Umbilical cord (tissue), 1 donor: ENCODE measurements at regions not wholly inside any gene's neighbourhood (a gene's known extent, or its start where the extent isn't known, plus 50 kb on each side); places are given as distances from the start of the nearest gene placed in this dataset.

Source experiments
- DNase-seq: peaks from one replicate; pipeline ENCODE4 v3.0.0-alpha.2; 2015; ENCODE audit warnings: low spot score

DNA sequence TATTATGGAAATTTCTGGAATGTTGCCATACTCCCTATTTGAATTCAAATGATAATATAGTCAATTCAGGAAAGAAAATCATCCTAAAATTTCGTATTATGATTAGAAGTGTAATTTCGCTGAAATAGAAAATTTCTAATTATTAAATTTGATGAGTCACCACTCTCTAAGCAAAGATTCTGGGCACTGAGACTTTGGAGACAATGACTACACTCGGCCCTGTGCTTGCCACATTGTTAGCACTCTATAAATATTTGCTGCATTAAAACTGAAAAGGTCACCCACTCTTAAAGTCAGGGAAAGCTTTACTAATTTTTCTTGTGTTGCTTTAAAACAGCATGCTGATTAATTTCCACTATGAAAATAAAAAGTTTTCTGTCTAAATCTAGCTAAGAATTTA, 240.3 kb downstream of the TLE4 start:
- DNase-seq = no peak

DNA sequence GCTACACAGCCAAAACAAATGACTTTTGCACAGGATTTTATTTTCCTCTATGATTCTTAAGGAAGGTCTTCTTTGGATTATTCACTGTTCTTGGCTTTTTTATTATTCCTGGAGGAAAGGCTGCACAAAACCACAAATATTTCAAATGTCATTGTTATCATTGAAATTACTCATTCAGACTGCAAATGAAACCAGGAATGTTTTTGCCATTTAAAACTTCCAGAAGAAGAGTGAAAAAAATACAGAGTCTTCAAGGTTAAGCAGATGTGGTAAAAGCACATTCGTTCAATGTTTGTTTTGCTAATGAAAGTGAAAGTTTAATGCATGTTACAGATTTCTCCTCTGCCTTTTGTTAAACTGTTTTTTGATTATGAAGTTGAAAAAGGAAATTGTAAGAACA, 238.2 kb downstream of the TLE4 start:
- DNase-seq = peak; percentile 81

DNA sequence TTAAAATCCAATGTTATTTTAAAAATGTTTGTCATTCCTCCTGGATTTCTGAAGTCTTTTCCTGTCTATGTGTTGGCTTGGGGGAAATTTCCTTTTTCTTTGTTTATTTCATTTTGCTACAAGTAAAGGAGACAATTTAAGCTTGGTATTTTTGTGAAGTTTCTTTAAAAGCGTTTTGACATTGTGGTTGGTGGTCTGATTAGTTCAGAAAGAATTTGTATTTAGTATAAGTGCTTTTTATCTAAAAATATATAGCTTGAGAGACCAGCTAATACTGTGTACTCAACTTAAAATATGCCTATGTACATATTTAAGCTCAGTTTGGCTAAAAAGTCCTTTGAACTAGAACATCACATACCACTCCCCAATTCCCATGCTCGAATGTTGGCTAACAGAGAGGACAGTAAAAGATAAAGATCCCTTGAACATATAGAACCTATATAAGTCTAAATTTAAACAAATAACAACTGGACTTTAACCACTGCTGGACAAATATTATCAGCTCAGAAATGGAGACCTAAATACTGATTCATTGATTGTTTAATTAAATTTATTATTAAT, 237.6 kb downstream of the TLE4 start:
- peak; percentile 82 for DNase-seq

DNA sequence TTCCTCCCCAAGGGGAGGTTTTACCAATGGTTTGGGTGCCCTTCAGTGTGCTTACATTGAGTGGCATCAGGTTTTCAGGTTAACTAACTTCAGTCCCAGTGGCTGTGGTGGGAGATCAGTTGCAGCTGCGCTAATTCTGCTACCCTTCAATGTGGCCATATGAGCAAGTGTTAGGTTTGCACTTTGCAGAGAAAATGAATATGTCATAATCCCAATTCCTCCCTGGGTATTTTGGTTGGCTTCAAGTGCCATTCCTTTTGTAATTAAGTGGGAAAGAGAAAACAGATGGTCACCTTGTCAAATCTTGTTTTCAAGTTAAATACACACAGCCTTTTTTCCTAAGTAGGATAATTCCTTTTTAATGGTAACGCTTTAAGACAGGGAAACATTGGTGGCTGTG, 236.2 kb downstream of the TLE4 start:
- DNase-seq = no peak

DNA sequence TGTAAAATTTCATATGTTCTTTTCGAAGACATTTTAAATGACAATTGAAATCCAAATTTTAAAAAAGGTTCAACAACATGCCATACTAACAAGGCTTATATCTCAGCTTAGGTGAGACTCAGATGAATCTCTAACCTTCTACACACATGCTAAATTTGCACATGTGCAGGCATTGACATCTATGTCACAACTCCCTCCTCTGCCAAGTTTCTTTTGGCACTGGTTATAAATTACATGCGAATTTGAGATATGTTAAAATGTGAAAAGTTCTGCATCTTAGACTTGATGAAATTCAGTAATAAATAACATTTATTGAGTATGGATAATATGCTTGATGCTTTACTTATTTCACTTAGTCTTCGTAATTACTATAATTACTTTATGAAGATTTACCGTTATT, 234.3 kb downstream of the TLE4 start:
- no peak for DNase-seq

DNA sequence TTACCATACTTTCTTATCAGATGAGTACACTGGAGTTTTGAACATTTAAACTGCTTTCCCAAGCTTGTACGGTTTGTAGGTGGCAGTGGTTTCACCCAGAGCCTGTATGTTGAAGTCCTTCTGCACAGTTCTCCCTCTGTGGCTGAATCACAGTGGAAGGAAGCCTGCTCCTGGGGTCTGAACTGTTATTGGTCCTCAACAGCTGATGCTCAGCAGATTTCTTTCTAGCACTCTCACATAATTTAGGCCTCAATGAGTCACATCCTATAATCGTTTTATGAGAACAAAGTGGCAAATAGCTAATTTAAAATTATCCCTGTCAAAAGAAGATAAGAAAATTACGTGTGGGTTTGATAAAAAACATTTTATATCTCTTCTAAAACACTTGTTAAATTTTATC, 229.7 kb downstream of the TLE4 start:
- DNase-seq = peak; percentile 37

DNA sequence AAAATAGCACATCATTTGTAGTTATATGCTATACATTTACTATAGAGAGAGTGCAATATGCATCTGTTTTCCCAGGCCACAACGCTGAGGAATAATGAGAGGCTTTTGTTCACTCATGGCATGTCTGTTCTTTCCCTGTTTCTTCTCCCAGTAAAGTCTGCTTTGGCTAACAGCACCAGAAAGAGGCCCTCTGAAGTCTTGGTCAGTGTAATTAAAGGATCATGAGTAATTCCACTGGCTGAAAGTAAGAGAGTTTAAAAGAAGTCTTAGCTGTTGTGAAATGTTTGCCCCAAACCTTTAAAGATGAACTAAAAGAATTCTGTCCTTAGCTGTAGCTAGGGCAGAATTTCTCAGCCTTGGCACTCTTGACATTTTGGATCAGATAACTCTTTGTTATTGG, 228.8 kb downstream of the TLE4 start:
- DNase-seq = peak; percentile 94

DNA sequence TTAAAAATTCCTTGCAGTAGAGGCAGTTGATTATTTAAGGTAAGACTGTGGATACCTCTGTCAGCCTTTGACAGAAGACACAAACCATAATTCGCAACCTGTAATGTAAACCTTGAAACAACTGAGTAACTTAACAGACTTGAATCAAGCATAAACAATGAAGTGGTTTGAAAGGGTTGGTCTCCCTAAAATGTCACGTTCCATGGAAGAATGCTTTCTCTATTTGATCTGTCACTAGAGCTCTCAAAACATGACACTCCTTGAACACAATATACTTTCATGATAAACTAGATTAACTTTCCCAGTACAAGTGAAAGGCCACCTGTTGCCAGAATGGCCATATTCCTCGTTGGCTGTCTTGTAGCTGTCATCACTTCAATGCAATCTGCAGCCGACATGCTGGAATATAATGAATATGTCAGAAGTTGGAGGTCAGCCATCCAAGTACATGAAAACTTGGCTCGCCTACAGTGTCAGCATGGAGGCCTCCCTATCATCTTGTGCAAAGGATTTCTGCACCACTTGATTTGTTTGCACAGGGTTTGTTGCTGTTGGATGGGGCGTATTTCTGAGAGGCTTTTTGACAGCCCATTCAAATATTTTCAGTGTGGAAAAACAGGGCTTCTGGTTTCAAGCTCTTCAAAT, 228.0 kb downstream of the TLE4 start:
- peak; percentile 91 for DNase-seq

DNA sequence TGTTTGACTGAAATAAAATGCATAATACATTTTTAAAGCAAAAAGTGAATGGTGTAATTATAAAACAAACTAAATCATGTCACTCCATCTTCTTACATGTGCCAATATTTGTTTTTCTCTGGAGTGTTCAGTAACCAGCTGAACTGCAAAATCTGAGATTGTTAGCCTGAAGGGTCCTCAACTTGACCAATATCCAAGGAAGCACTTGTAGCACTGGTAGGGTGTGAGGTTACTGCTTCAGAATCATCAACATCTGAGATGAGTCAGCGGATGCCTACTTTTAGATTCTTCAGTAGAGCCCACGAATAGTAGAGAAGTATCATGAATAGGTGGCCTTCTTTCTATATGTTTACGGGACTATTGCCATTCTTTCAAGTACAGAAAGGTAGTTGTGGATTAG, 226.7 kb downstream of the TLE4 start:
- no peak for DNase-seq

DNA sequence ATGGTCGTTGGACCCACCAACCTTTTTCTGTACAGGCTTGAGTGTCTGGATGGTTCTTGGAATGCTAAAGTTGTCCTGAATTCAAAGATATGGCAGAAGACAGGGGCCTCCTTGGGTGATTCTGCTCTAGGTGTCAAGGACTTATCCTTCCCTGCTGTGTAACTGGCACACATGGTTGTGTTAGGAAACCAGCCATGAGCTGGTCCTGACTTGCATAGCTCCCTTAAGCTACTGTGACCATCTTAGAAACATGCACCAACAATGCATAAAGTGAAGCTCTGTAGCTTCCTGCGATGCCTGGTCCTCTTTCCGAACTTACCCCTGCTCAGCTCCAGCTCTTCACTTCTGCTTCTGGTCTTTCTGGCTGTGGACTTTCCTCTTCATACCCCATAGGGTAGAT, 224.6 kb downstream of the TLE4 start:
- no peak for DNase-seq

DNA sequence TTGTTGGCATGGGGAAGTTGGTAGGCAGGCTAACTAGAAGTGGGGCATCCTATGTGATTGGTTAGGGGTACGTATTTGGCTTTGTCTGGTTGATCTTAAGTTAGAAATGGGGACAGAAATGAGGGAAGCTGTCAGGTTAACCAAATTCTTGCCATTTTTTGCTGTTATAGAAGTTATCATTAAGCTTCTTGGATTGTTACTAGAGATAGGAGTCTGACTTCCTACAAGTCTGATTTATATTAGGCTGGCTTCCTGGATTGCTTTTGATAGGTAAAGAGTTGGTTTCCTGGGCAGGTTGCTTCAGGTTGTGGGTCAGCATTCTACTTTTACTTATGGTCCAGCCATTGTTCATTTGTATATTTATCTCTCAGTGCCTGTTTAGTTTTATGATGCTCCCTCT, 216.9 kb downstream of the TLE4 start:
- DNase-seq = no peak

DNA sequence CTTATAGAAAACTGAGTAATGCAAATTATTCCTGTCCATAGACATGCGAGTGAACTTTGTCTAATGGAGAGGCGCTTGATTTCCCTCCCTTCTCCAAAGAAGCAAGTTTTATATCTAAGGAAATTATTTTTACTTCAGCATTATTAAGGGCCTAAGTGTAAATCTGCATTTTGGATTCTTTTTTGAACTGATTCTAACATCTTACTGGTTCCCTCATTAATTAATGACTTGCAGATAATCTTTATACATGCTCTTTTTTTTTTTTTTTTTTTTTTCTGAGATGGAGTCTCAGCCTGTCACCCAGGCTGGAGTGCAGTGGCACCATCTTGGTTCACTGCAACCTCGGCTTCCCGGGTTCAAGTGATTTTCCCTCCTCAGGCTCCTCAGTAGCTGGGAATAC, 209.5 kb downstream of the TLE4 start:
- DNase-seq = no peak

DNA sequence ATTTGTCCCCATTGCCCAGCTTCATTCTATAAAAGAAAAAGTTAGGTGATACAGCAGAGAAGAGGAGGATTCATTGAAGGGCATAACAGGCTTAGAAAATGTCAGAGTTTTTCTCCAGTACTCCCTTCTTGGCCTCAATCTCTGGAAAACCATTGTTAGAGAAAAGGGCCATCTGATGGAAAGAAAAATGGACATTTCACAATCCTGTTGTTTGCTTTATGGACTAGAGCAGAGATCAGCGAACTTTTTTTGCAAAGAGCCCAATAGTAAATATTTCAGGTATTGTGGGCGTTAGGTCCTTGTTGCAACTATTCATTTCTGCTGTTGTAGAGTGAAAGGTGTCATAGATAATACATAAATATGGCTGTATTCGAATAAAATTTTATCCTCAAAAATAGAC, 208.8 kb downstream of the TLE4 start:
- no peak for DNase-seq

DNA sequence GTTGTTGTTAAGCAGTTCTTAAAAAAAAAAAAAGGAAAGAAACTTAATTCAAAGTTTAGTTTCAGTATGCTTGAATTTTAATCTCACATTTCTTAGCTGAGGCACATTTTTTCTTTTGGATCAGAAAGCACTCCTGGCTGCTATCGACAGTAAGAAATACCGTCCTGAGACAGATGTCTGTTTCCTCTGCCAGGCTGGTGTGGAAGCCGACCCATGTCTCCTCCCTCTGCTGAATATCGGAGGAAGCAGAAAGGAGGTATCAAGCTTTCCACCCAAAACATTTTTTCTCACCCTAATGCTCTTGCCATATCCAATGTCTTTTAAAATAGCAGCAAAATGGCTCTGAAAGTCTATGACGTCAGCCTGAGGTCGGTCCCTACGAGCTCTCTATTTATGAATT, 208.1 kb downstream of the TLE4 start:
- no peak for DNase-seq

DNA sequence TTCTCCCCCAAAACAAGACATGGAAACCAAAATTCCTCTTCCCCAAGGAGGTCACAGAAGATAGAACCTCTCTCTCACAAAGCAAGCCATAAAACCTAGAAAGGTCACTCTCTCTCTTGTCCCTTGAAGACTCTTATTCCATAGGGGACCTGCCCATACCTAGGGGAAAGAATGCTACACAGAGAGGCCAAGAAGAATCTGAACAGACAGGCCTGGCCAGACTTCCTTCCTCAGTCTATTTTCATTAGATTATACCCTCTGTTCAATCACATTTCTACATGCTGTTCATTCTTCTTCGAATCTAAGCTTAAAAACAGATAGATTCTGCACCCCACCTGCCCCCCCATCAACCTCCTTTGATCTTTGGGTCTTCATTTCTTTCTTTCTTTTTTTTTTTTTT, 206.8 kb downstream of the TLE4 start:
- DNase-seq = no peak

DNA sequence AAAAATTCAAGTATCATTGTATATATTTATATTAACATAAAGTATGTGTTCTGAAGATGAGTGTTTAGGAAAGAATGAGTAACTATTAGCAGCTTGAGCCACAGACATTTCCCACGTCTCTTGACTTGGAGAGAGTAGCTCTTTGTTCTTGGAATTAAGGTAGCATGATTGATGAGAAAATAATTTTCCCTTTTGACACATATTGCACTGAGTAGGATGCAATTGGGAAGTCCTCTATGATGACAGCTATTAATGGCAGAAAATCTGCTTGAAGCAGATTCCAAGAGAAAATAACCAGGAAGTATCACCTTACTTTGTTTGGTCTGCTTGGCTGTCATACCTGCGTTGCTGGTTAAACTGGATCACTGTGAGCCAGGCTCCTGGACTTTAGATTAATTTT, 204.8 kb downstream of the TLE4 start:
- DNase-seq = no peak
